ENCODE measurements at regions not wholly inside any gene's neighbourhood (a gene's known extent, or its start where the extent isn't known, plus 50 kb on each side); places are given as distances from the start of the nearest gene placed in this dataset.

- Histone ChIP-seq H2AFZ (ENCODE audit: low read depth, low read length) (no peak overlapping the region), H3K4me2 (ENCODE audit: insufficient read depth, low read length) (no peak overlapping the region), H3K27me3 (ENCODE audit: control insufficient read depth in 2 of 2, insufficient read depth in 2 of 2, low read length in 2 of 2) (peaks cover 14 to 24% of the 10 kb centered on the region in 2 experiments; a peak in 4 of 5 replicates), H3K4me3 (no peak overlapping the region), H4K20me1 (replicated peaks; ENCODE audit: control insufficient read depth, insufficient read depth, low read length) (no peaks in the 10 kb centered on the region), H3K9me3 (replicated peaks; ENCODE audit: control insufficient read depth, insufficient read depth, low read depth, low read length) (no peaks in the 10 kb centered on the region), H3K27ac (ENCODE audit: extremely low read depth, low read depth, low read length) (no peak overlapping the region), H3K9me1 (ENCODE audit: control insufficient read depth, insufficient read depth, low read length) (no peaks in the 10 kb centered on the region), H3K4me1 (replicated peaks in 1 of 2; ENCODE audit: control insufficient read depth in 2 of 2, insufficient read depth in 2 of 2, low read length in 2 of 2) (no peaks in the 10 kb centered on the region), H3K9ac (ENCODE audit: insufficient read depth in 1 of 2, low read depth in 2 of 2, low read length in 2 of 2) (no peak overlapping the region), H3K79me2 (ENCODE audit: control insufficient read depth, insufficient read depth, low read length) (no peaks in the 10 kb centered on the region), H3K36me3 (ENCODE audit: control insufficient read depth, insufficient read depth, low read length) (no peaks in the 10 kb centered on the region)
- DNase-seq (ENCODE audit: extremely low read depth in 1 of 4, low spot score in 3 of 4), result no peak
- no TSS peak for BruUV-seq (replicated peaks)
- 0% methylated on average over 1 of the region's 1 CpG for WGBS (ENCODE audit: insufficient coverage, low coverage, missing lambda C conversion rate)
- in situ Hi-C loops (cut with MboI) (loop anchor here (25.0 kb wide), 1 partner anchor 209 kb away; no protein-coding TSS in a partner anchor), intact Hi-C loops (cut with micrococcal nuclease) (no loop called here)
- POLR2A ChIA-PET, result no interaction called here
- no peak for ATAC-seq
- no peak for FAIRE-seq
- CTCF ChIA-PET (ENCODE audit: low intra/inter-chr PET ratio), result no interaction called here
- TF ChIP-seq THAP12 (CRISPR knock-in tag; IDR thresholded peaks at IDR 0.05) (no peak), FOSL1 (tag; conservative IDR thresholded peaks at IDR 0.05) (no peak), C11orf30 (IDR thresholded peaks at IDR 0.05; ENCODE audit: low read depth) (0 out of 2 replicates have a peak, but pooled peaks have one; percentile 19), ZNF316 (IDR thresholded peaks at IDR 0.05) (peak; percentile 69), ZNF407 (IDR thresholded peaks at IDR 0.05; ENCODE audit: low read depth) (no peak), TFAP4 (CRISPR knock-in tag; IDR thresholded peaks at IDR 0.05; ENCODE audit: borderline replicate concordance) (no peak), MLX (CRISPR knock-in tag; conservative IDR thresholded peaks at IDR 0.05) (no peak), ELF4 (CRISPR knock-in tag; IDR thresholded peaks at IDR 0.05) (no peak), NFATC3 (IDR thresholded peaks at IDR 0.05) (no peak), MAFF (IDR thresholded peaks at IDR 0.05; ENCODE audit: low read length) (peak; percentile 54), MAFK (IDR thresholded peaks at IDR 0.05; ENCODE audit: low read length) (peak; percentile 42; the same call in 1 of the 2 replicates)
Measured at GRCh38 chr1:200495901-200496300, 86.1 kb upstream of the ZNF281 start.

Measured in K562 (cell line).